ENCODE measurements at regions not wholly inside any gene's neighbourhood (a gene's known extent, or its start where the extent isn't known, plus 50 kb on each side); places are given as distances from the start of the nearest gene placed in this dataset.

- in situ Hi-C loops (cut with HindIII; ENCODE audit: low sequenced_read_pairs): no loop called here
- DNase-seq (ENCODE audit: low spot score): no peak
Measured at GRCh38 chr13:50360637-50361036, 345.4 kb downstream of the KCNRG start.

- in situ Hi-C loops (cut with HindIII; ENCODE audit: low sequenced_read_pairs): no loop called here
- no peak for DNase-seq (ENCODE audit: low spot score)
Measured at GRCh38 chr13:50361282-50361681, 346.0 kb downstream of the KCNRG start.

GRCh38 chr13:50365408-50366391 is 350.5 kb downstream of the KCNRG start:
- in situ Hi-C loops (cut with HindIII; ENCODE audit: low sequenced_read_pairs): no loop called here
- no peak for DNase-seq (ENCODE audit: low spot score)

- in situ Hi-C loops (cut with HindIII; ENCODE audit: low sequenced_read_pairs): no loop called here
- no peak for DNase-seq (ENCODE audit: low spot score)
Measured at GRCh38 chr13:50366488-50367174, 351.4 kb downstream of the KCNRG start.

- in situ Hi-C loops (cut with HindIII; ENCODE audit: low sequenced_read_pairs): no loop called here
- DNase-seq (ENCODE audit: low spot score): no peak
Measured at GRCh38 chr13:50369646-50370045, 354.4 kb downstream of the KCNRG start.

- no peak for DNase-seq (ENCODE audit: low spot score)
- in situ Hi-C loops (cut with HindIII; ENCODE audit: low sequenced_read_pairs): no loop called here
Measured at GRCh38 chr13:50370303-50370950, 355.2 kb downstream of the KCNRG start.

GRCh38 chr13:50374517-50374916 is 359.3 kb downstream of the KCNRG start:
- in situ Hi-C loops (cut with HindIII; ENCODE audit: low sequenced_read_pairs): no loop called here

GRCh38 chr13:50375792-50376191 is 360.5 kb downstream of the KCNRG start:
- in situ Hi-C loops (cut with HindIII; ENCODE audit: low sequenced_read_pairs): no loop called here
- DNase-seq (ENCODE audit: low spot score): no peak

More at GRCh38 chr13:50374517-50374916, 359.3 kb downstream of the KCNRG start:
- DNase-seq (ENCODE audit: low spot score): no peak

GRCh38 chr13:50376895-50377575 is 361.8 kb downstream of the KCNRG start:
- in situ Hi-C loops (cut with HindIII; ENCODE audit: low sequenced_read_pairs): no loop called here
- DNase-seq (ENCODE audit: low spot score): no peak

GRCh38 chr13:50377726-50378270 is 362.6 kb downstream of the KCNRG start:
- in situ Hi-C loops (cut with HindIII; ENCODE audit: low sequenced_read_pairs): no loop called here
- no peak for DNase-seq (ENCODE audit: low spot score)

- in situ Hi-C loops (cut with HindIII; ENCODE audit: low sequenced_read_pairs): no loop called here
- DNase-seq (ENCODE audit: low spot score): no peak
Measured at GRCh38 chr13:50378509-50379044, 363.3 kb downstream of the KCNRG start.

- in situ Hi-C loops (cut with HindIII; ENCODE audit: low sequenced_read_pairs): no loop called here
Measured at GRCh38 chr13:50379584-50379983, 364.3 kb downstream of the KCNRG start.

GRCh38 chr13:50380905-50381304 is 365.7 kb downstream of the KCNRG start:
- DNase-seq (ENCODE audit: low spot score): no peak
- in situ Hi-C loops (cut with HindIII; ENCODE audit: low sequenced_read_pairs): no loop called here

More at GRCh38 chr13:50379584-50379983, 364.3 kb downstream of the KCNRG start:
- no peak for DNase-seq (ENCODE audit: low spot score)

GRCh38 chr13:50382511-50382910 is 367.3 kb downstream of the KCNRG start:
- in situ Hi-C loops (cut with HindIII; ENCODE audit: low sequenced_read_pairs): no loop called here
- DNase-seq (ENCODE audit: low spot score): no peak

- in situ Hi-C loops (cut with HindIII; ENCODE audit: low sequenced_read_pairs): no loop called here
- DNase-seq (ENCODE audit: low spot score): no peak
Measured at GRCh38 chr13:50382951-50383350, 367.7 kb downstream of the KCNRG start.

GRCh38 chr13:50384724-50385123 is 369.5 kb downstream of the KCNRG start:
- DNase-seq (ENCODE audit: low spot score): no peak
- in situ Hi-C loops (cut with HindIII; ENCODE audit: low sequenced_read_pairs): no loop called here

GRCh38 chr13:50386541-50387050 is 371.4 kb downstream of the KCNRG start:
- no peak for DNase-seq (ENCODE audit: low spot score)
- in situ Hi-C loops (cut with HindIII; ENCODE audit: low sequenced_read_pairs): no loop called here

- peak; percentile 24 for DNase-seq (ENCODE audit: low spot score)
- in situ Hi-C loops (cut with HindIII; ENCODE audit: low sequenced_read_pairs): no loop called here
Measured at GRCh38 chr13:50387051-50387581, 371.9 kb downstream of the KCNRG start.
